WI38 (cell line): ENCODE measurements at regions not wholly inside any gene's neighbourhood (a gene's known extent, or its start where the extent isn't known, plus 50 kb on each side); places are given as distances from the start of the nearest gene placed in this dataset.
"Not testable (repeated sequence)": the region's sequence is repeated elsewhere in the genome, so short reads cannot be mapped to it uniquely, and the experiment has no call there.

ENCODE experiments used
- H3K4me3 ChIP-seq: 2 replicates; pipeline ENCODE4 v1.5.1; 2011; ENCODE audit warnings: low read depth, mild to moderate bottlenecking, control low read depth, low read length
- CTCF ChIP-seq: IDR thresholded peaks from 2 replicates; pipeline ENCODE4 v1.5.1; 2012; ENCODE audit warnings: low read depth, mild to moderate bottlenecking, control low read depth, low read length

- no peak overlapping the region for H3K4me3 ChIP-seq
- TF ChIP-seq CTCF = no peak; the same call in 1 of the 2 replicates
Observed at GRCh38 chr13:50531917-50532899, 311.3 kb downstream of the DLEU7 start.

GRCh38 chr13:50535050-50535449 is 308.4 kb downstream of the DLEU7 start:
- H3K4me3 ChIP-seq = no peak overlapping the region
- TF ChIP-seq CTCF = no peak

- H3K4me3 ChIP-seq = no peak overlapping the region
- TF ChIP-seq CTCF = no peak
Observed at GRCh38 chr13:50537029-50537428, 306.5 kb downstream of the DLEU7 start.

- no peak for TF ChIP-seq CTCF
- H3K4me3 ChIP-seq = no peak overlapping the region
Observed at GRCh38 chr13:50539791-50540530, 303.5 kb downstream of the DLEU7 start.

- no peak overlapping the region for H3K4me3 ChIP-seq
- TF ChIP-seq CTCF = no peak
Observed at GRCh38 chr13:50543141-50543540, 300.4 kb downstream of the DLEU7 start.

GRCh38 chr13:50543782-50544181 is 299.7 kb downstream of the DLEU7 start:
- H3K4me3 ChIP-seq = peak overlapping the region; percentile 38
- TF ChIP-seq CTCF = no peak

GRCh38 chr13:50544211-50544610 is 299.3 kb downstream of the DLEU7 start:
- TF ChIP-seq CTCF = no peak
- H3K4me3 ChIP-seq = no peak overlapping the region

GRCh38 chr13:50547175-50547574 is 296.3 kb downstream of the DLEU7 start:
- not testable (repeated sequence) for H3K4me3 ChIP-seq
